Aorta (tissue), 5 donors: ENCODE measurements at regions not wholly inside any gene's neighbourhood (a gene's known extent, or its start where the extent isn't known, plus 50 kb on each side); places are given as distances from the start of the nearest gene placed in this dataset.

Experiments used
- ATAC-seq: fragments of 200-7000 bp; cut with Tn5 transposase; one replicate; pipeline ENCODE4 v1.9.1; 2022; ENCODE audit warnings: moderate library complexity; ENCODE audit not compliant: low FRiP score
- DNase-seq, 2 donors: peaks; one replicate each; pipeline ENCODE4 v3.0.0-alpha.2; 2020
- H3K27ac ChIP-seq, 2 donors: one replicate each; pipeline ENCODE4 v1.5.1; 2013; ENCODE audit warnings: low read length in 2 of 2, mild to moderate bottlenecking in 2 of 2, moderate library complexity in 2 of 2, control low read depth in 1 of 2, inconsistent platforms in 1 of 2, low read depth in 1 of 2
- H3K27me3 ChIP-seq, 2 donors: one replicate each; pipeline ENCODE4 v1.6.1; 2013; ENCODE audit warnings: control low read depth in 1 of 2, low read length in 1 of 2, mild to moderate bottlenecking in 1 of 2, moderate library complexity in 1 of 2; ENCODE audit not compliant: insufficient read depth in 2 of 2, control insufficient read depth in 1 of 2
- H3K36me3 ChIP-seq, 2 donors: one replicate each; pipeline ENCODE4 v1.6.1; 2013; ENCODE audit warnings: control low read depth in 1 of 2, low read length in 1 of 2, mild to moderate bottlenecking in 1 of 2; ENCODE audit not compliant: insufficient read depth in 2 of 2, control insufficient read depth in 1 of 2
- H3K4me1 ChIP-seq, 2 donors: one replicate each; pipeline ENCODE4 v1.6.1; 2013; ENCODE audit warnings: low read length in 2 of 2, control low read depth in 1 of 2, mild to moderate bottlenecking in 1 of 2, moderate library complexity in 1 of 2; ENCODE audit not compliant: insufficient read depth in 2 of 2, control insufficient read depth in 1 of 2
- H3K4me3 ChIP-seq, 2 donors: one replicate each; pipeline ENCODE4 v1.5.1; 2013; ENCODE audit warnings: low read length in 2 of 2, control low read depth in 1 of 2, mild to moderate bottlenecking in 1 of 2
- H3K9me3 ChIP-seq: one replicate; pipeline ENCODE4 v1.6.1; 2013; ENCODE audit warnings: mild to moderate bottlenecking, low read length; ENCODE audit not compliant: control insufficient read depth
- WGBS, 2 donors: extraction: QIAGEN DNeasy Blood & Tissue Kit; methylation state at CpG; one replicate each; pipeline ENCODE4 v1.1.7; 2013; 5-methylcytosine and 5-hydroxymethylcytosine counted together
- intact Hi-C, 2 donors: fragments of 100-400 bp; cut with DNase I; formaldehyde crosslinking; loops; one replicate each; pipeline versions ENCODE4 v1.14.2 to v1.15.0; 2022
- donor health status: healthy with polysubstance abuse.
- donor health status: Bipolar disorder and iron deficiency.
- donor health status: DM: no; HTN: no; CAD: no.
- donor health status: DM: no; HTN: no; CAD: no.
- donor health status: DM: yes; HTN: yes; CAD: no.

- 81 to 89% methylated on average over 2 of the region's 2 CpGs for WGBS, 2 donors
- Histone ChIP-seq H3K9me3 (no peaks in the 10 kb centered on the region), H3K4me3 (no peak overlapping the region), H3K27me3 (no peaks in the 10 kb centered on the region), H3K27ac (no peak overlapping the region), H3K36me3 (no peaks in the 10 kb centered on the region), H3K4me1 (no peaks in the 10 kb centered on the region)
- ATAC-seq, result no peak
- intact Hi-C loops, result no loop called here
- no peak for DNase-seq
Observed at GRCh38 chr4:163815776-163816175, 321.3 kb downstream of the TMA16 start.

GRCh38 chr4:163816494-163816893 lies 322.0 kb downstream of the TMA16 start:
- ATAC-seq (no peak), DNase-seq (no peak)
- Histone ChIP-seq H3K4me3 (no peak overlapping the region), H3K36me3 (no peaks in the 10 kb centered on the region), H3K27ac (no peak overlapping the region), H3K4me1 (no peaks in the 10 kb centered on the region), H3K27me3 (no peaks in the 10 kb centered on the region), H3K9me3 (no peaks in the 10 kb centered on the region)
- 81 to 84% methylated on average over 1 of the region's 1 CpG for WGBS, 2 donors
- intact Hi-C loops, result no loop called here

- H3K4me1 ChIP-seq, result no peaks in the 10 kb centered on the region
- no peaks in the 10 kb centered on the region for H3K9me3 ChIP-seq
- H3K4me3 ChIP-seq, result no peak overlapping the region
- 78 to 89% methylated on average over 3 of the region's 3 CpGs for WGBS, 2 donors
- no peak for DNase-seq
- H3K36me3 ChIP-seq, result no peaks in the 10 kb centered on the region
- H3K27me3 ChIP-seq, result no peaks in the 10 kb centered on the region
- no peak for ATAC-seq
- intact Hi-C loops, result no loop called here
- no peak overlapping the region for H3K27ac ChIP-seq
Observed at GRCh38 chr4:163818673-163819072, 324.2 kb downstream of the TMA16 start.

- no peaks in the 10 kb centered on the region for H3K9me3 ChIP-seq
- intact Hi-C loops, result no loop called here
- WGBS, 2 donors, result 68 to 71% methylated on average over 2 of the region's 2 CpGs
- no peak for DNase-seq
- ATAC-seq, result no peak
- no peaks in the 10 kb centered on the region for H3K4me1 ChIP-seq
- no peak overlapping the region for H3K4me3 ChIP-seq
- H3K36me3 ChIP-seq, result no peaks in the 10 kb centered on the region
- H3K27ac ChIP-seq, result no peak overlapping the region
- no peaks in the 10 kb centered on the region for H3K27me3 ChIP-seq
Observed at GRCh38 chr4:163833669-163834068, 339.2 kb downstream of the TMA16 start.

- DNase-seq (no peak), ATAC-seq (no peak)
- intact Hi-C loops, result no loop called here
- WGBS, 2 donors, result 86 to 90% methylated on average over 3 of the region's 3 CpGs
- H3K4me1 ChIP-seq, result no peaks in the 10 kb centered on the region
- no peak overlapping the region for H3K27ac ChIP-seq
- no peaks in the 10 kb centered on the region for H3K9me3 ChIP-seq
- no peaks in the 10 kb centered on the region for H3K27me3 ChIP-seq
- no peaks in the 10 kb centered on the region for H3K36me3 ChIP-seq
- H3K4me3 ChIP-seq, result no peak overlapping the region
Observed at GRCh38 chr4:163846008-163846407, 351.5 kb downstream of the TMA16 start.

GRCh38 chr4:163852246-163852645 lies 357.8 kb downstream of the TMA16 start:
- Histone ChIP-seq H3K4me3 (no peak overlapping the region), H3K9me3 (no peaks in the 10 kb centered on the region), H3K27me3 (no peaks in the 10 kb centered on the region), H3K36me3 (no peaks in the 10 kb centered on the region), H3K4me1 (no peaks in the 10 kb centered on the region), H3K27ac (no peak overlapping the region)
- WGBS, 2 donors, result 80 to 81% methylated on average over 3 of the region's 3 CpGs
- intact Hi-C loops, result no loop called here
- ATAC-seq (no peak), DNase-seq (no peak)

GRCh38 chr4:163857903-163858302 lies 363.4 kb downstream of the TMA16 start:
- Histone ChIP-seq H3K4me3 (no peak overlapping the region), H3K4me1 (no peaks in the 10 kb centered on the region), H3K27ac (no peak overlapping the region), H3K36me3 (no peaks in the 10 kb centered on the region), H3K27me3 (no peaks in the 10 kb centered on the region), H3K9me3 (no peaks in the 10 kb centered on the region)
- WGBS, 2 donors, result 76% methylated on average over 3 of the region's 3 CpGs
- ATAC-seq, result no peak
- intact Hi-C loops, result no loop called here
- DNase-seq, result no peak

GRCh38 chr4:163858515-163858914 lies 364.0 kb downstream of the TMA16 start:
- Histone ChIP-seq H3K4me1 (no peaks in the 10 kb centered on the region), H3K27ac (no peak overlapping the region), H3K27me3 (no peaks in the 10 kb centered on the region), H3K9me3 (no peaks in the 10 kb centered on the region), H3K4me3 (no peak overlapping the region), H3K36me3 (no peaks in the 10 kb centered on the region)
- 71 to 78% methylated on average over 3 of the region's 3 CpGs for WGBS, 2 donors
- intact Hi-C loops, result no loop called here
- DNase-seq (no peak), ATAC-seq (no peak)

GRCh38 chr4:163863082-163863481 lies 368.6 kb downstream of the TMA16 start:
- intact Hi-C loops, result no loop called here
- DNase-seq, result no peak
- H3K9me3 ChIP-seq, result no peaks in the 10 kb centered on the region
- no peaks in the 10 kb centered on the region for H3K4me1 ChIP-seq
- no peaks in the 10 kb centered on the region for H3K27me3 ChIP-seq
- WGBS, 2 donors, result 64 to 79% methylated on average over 2 of the region's 2 CpGs
- no peak overlapping the region for H3K4me3 ChIP-seq
- no peak overlapping the region for H3K27ac ChIP-seq
- ATAC-seq, result no peak
- H3K36me3 ChIP-seq, result no peaks in the 10 kb centered on the region
